ENCODE measurements at regions not wholly inside any gene's neighbourhood (a gene's known extent, or its start where the extent isn't known, plus 50 kb on each side); places are given as distances from the start of the nearest gene placed in this dataset.

GRCh38 chr22:48934446-48934845 lies 893.2 kb downstream of the BRD1 start:
- TF ChIP-seq, protein P1, sequence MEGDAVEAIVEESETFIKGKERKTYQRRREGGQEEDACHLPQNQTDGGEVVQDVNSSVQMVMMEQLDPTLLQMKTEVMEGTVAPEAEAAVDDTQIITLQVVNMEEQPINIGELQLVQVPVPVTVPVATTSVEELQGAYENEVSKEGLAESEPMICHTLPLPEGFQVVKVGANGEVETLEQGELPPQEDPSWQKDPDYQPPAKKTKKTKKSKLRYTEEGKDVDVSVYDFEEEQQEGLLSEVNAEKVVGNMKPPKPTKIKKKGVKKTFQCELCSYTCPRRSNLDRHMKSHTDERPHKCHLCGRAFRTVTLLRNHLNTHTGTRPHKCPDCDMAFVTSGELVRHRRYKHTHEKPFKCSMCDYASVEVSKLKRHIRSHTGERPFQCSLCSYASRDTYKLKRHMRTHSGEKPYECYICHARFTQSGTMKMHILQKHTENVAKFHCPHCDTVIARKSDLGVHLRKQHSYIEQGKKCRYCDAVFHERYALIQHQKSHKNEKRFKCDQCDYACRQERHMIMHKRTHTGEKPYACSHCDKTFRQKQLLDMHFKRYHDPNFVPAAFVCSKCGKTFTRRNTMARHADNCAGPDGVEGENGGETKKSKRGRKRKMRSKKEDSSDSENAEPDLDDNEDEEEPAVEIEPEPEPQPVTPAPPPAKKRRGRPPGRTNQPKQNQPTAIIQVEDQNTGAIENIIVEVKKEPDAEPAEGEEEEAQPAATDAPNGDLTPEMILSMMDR (conservative IDR thresholded peaks at IDR 0.05; ENCODE audit: low read length): no peak
- no peak for TF ChIP-seq EZH2phosphoT487 (IDR thresholded peaks at IDR 0.05; ENCODE audit: borderline replicate concordance)
